Large intestine (tissue), 3 donors: ENCODE measurements at regions not wholly inside any gene's neighbourhood (a gene's known extent, or its start where the extent isn't known, plus 50 kb on each side); places are given as distances from the start of the nearest gene placed in this dataset.
"Not testable (repeated sequence)": the region's sequence is repeated elsewhere in the genome, so short reads cannot be mapped to it uniquely, and the experiment has no call there.

ENCODE experiments used
- DNase-seq, 2 donors: peaks; one replicate each; pipeline versions ENCODE4 v3.0.0 to v3.0.0-alpha.2; 2013
- H3K27ac ChIP-seq: one replicate; pipeline ENCODE4 v1.5.1; 2013; ENCODE audit warnings: low read length
- H3K27me3 ChIP-seq: 2 replicates; pipeline ENCODE4 v1.6.1; 2013; ENCODE audit warnings: low read length; ENCODE audit not compliant: control insufficient read depth, insufficient read depth
- H3K36me3 ChIP-seq: 2 replicates; pipeline ENCODE4 v1.6.1; 2013; ENCODE audit warnings: low read length; ENCODE audit not compliant: control insufficient read depth, insufficient read depth
- H3K4me1 ChIP-seq: one replicate; pipeline ENCODE4 v1.6.1; 2013; ENCODE audit warnings: low read length; ENCODE audit not compliant: control insufficient read depth, insufficient read depth
- H3K4me3 ChIP-seq: one replicate; pipeline ENCODE4 v1.5.1; 2013; ENCODE audit warnings: low read length
- H3K9me3 ChIP-seq: one replicate; pipeline ENCODE4 v1.6.1; 2013; ENCODE audit warnings: mild to moderate bottlenecking, low read depth, low read length, moderate library complexity; ENCODE audit not compliant: control insufficient read depth
- WGBS: methylation state at CpG from one replicate; pipeline ENCODE4 v1.1.5; 2013; ENCODE audit warnings: low lambda C conversion rate; ENCODE audit not compliant: insufficient coverage; 5-methylcytosine and 5-hydroxymethylcytosine counted together

DNA sequence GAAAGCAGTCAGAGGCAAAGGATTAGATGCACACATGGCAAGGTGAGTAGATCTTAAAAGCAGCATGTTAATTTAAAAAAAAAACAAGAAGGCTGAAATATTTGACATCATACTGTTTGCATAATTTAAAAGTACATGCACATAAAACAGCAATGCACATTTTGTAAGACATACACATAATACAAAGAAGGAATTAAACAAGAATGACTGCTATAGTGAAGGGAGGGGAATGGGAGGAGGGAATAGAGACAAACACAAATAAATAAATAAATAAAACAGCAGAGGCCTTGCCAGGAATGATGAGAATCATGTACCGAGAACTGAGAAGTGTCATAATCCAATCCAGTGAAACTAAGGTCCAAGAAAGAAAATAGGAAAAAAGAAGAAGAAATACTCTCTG, 486.2 kb upstream of the API5 start:
- Histone ChIP-seq H3K27me3 (no peaks in the 10 kb centered on the region), H3K27ac (no peak overlapping the region), H3K4me3 (no peak overlapping the region), H3K36me3 (no peaks in the 10 kb centered on the region), H3K9me3 (no peaks in the 10 kb centered on the region), H3K4me1 (no peaks in the 10 kb centered on the region)
- no peak for DNase-seq
- 80% methylated on average over 1 of the region's 1 CpG for WGBS

DNA sequence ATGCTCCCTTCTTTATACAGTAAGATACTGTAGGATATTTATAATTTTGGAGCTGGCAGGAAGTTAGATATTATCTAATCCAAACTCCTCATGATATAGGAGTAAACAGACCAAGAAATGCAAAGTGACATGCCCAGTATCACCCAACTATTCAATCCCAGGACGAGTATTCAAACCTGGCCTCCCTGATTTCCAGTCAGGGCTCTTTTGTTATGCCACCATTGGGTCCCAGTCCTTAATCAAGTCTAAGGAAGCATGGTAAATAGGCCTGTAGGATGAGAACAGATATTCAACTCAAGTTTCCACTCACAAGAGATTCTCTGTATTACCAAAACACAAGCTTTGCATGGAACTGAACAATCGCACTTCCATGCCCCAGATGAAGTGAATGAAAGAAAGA, 484.0 kb upstream of the API5 start:
- no peaks in the 10 kb centered on the region for H3K4me1 ChIP-seq
- H3K4me3 ChIP-seq, result no peak overlapping the region
- WGBS, result no CpG with 5 or more reads among the region's 2 CpGs
- H3K9me3 ChIP-seq, result no peaks in the 10 kb centered on the region
- no peaks in the 10 kb centered on the region for H3K36me3 ChIP-seq
- no peak overlapping the region for H3K27ac ChIP-seq
- no peak for DNase-seq
- no peaks in the 10 kb centered on the region for H3K27me3 ChIP-seq

DNA sequence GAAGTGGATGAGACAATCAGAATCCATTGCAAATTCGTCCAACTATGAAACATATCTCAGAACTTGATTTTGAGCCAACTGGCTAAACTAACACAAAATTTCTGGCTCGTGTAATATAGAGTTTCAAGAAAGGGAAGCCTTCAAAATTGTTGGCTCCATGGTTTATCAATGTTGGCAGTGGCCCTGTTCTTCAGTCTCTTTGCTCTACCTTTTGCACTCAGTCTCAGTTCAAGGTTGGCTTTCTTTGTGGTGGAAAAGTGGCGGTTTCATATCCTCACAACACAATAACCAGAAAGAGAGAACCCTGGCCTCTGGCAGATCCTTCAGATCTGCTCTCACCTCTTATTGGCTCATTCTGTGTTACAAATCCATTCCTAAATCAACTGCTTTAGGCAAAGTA, 473.8 kb upstream of the API5 start:
- Histone ChIP-seq H3K36me3 (no peaks in the 10 kb centered on the region), H3K4me3 (no peak overlapping the region), H3K9me3 (peaks cover 2% of the 10 kb centered on the region), H3K4me1 (no peaks in the 10 kb centered on the region), H3K27me3 (no peaks in the 10 kb centered on the region), H3K27ac (no peak overlapping the region)
- DNase-seq, result no peak
- WGBS, result 60% methylated on average over 1 of the region's 3 CpGs

DNA sequence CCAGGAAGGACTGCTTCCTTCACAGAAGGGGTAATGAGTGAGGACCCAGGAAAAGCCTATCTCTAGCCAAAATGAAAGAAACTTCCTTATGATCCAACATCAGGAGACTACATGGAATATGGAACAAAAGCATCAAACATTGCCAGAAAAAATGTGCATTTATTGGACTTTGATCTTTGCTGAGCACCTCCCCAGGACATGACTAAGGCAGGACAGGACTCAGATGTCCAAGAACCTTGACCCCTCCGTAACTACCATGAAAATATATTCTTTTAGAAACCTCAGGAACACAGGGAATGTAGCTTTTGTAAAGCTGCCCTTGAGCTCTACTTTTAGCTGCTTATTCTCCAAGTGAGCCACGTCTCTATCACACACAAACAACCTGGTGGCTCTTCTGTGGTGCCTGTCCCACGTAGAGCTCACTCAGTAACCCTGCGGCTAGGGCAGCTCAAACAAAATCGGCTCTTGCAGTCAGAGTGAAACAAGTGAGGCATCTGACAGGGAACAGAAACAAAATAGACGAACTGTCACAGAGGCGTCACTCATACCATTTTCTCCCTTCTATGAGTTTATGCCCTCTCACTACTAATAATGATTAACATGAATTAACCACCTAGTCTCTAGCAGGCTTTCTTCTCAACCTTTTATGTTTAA, 471.5 kb upstream of the API5 start:
- Histone ChIP-seq H3K4me1 (no peaks in the 10 kb centered on the region), H3K9me3 (peaks cover 2% of the 10 kb centered on the region), H3K27ac (no peak overlapping the region), H3K4me3 (no peak overlapping the region), H3K27me3 (no peaks in the 10 kb centered on the region), H3K36me3 (no peaks in the 10 kb centered on the region)
- no peak for DNase-seq
- 92% methylated on average over 2 of the region's 7 CpGs for WGBS

DNA sequence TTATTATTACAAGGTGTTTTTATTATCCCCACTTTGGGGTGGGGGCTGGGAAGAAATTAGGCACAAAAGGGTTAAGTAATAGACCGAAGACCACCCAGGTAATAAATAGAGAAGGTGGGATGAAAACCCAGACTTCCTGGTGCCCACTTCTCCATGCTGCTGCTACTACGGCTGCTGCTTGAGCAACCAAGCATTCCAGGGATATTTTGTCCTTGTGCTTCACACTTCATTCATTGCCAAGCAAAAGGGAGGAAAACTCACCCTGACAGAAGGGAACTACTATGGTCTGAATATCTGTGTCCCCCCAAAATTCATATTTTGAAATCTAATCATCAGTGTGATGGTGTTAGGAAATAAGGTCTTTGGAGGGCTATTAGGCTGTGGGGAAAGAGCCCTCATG, 470.9 kb upstream of the API5 start:
- H3K27me3 ChIP-seq, result no peaks in the 10 kb centered on the region

DNA sequence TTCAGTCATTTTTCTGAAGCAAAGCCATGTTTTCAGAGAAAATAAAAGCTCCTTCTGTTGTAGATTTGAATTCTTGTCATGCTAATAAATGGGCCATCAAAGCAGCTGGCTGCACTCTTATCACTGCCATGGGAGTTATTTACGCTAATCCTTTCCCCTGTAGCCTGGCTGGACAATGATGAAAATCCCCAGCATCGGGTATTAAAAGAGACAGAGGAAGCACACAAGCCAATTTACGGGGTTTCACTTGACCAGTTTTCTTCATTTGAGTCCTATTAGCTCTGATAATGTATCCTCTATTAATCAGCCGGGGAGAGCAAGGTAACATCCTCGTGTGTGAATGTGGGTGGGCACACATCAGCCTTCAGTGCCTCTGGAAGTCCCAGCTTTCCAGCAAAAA, 470.2 kb upstream of the API5 start:
- H3K9me3 ChIP-seq, result no peaks in the 10 kb centered on the region
- DNase-seq, result no peak
- no CpG with 5 or more reads among the region's 5 CpGs for WGBS
- H3K36me3 ChIP-seq, result no peaks in the 10 kb centered on the region
- H3K4me1 ChIP-seq, result no peaks in the 10 kb centered on the region
- no peak overlapping the region for H3K4me3 ChIP-seq
- H3K27me3 ChIP-seq, result no peaks in the 10 kb centered on the region
- H3K27ac ChIP-seq, result no peak overlapping the region

More for the DNA sequence above, 470.9 kb upstream of the API5 start:
- Histone ChIP-seq H3K9me3 (peaks cover 1% of the 10 kb centered on the region), H3K36me3 (no peaks in the 10 kb centered on the region), H3K4me3 (no peak overlapping the region), H3K27ac (no peak overlapping the region), H3K4me1 (no peaks in the 10 kb centered on the region)
- no CpG with 5 or more reads among the region's 2 CpGs for WGBS
- no peak for DNase-seq

DNA sequence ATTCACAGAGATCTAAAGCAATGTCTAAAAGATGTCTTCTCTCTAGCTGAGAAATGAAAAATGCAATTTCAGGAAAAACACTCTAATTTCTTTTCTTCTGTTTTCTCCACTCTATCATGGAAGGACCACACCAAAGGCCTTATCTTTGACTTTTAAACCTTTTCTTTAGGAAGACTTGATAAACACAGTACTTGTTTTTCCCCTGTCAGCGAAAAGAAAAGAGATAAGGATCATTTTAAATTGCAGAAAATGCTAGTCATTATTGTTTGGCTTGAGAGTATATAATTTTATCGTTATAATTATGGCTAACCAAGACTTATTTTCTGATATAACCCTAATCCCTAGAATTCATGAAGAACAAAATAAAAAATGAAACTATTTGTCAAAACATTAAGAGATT, 462.4 kb upstream of the API5 start:
- Histone ChIP-seq H3K4me1 (no peaks in the 10 kb centered on the region), H3K27me3 (no peaks in the 10 kb centered on the region), H3K27ac (no peak overlapping the region), H3K9me3 (no peaks in the 10 kb centered on the region), H3K4me3 (no peak overlapping the region), H3K36me3 (no peaks in the 10 kb centered on the region)
- WGBS, result no CpG with 5 or more reads among the region's 2 CpGs
- DNase-seq, result no peak

DNA sequence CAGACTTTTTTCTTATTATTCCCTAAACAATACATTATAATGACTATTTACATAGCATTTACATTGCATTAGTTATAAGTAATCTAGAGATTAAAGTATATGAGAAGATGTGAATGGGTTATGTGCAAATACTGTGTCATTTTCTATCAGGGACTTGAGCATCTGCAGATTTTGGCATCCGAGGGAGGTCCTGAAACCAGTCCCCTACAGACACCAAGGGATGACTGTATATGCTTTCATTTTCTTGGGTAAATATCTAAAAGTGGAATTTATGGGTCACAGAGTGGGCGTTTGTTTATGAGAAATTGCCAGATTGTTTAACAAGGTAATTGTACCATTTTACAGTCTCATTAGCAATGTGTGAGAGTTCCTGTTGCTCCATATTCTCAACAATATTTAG, 454.5 kb upstream of the API5 start:
- no peak overlapping the region for H3K4me3 ChIP-seq
- no peaks in the 10 kb centered on the region for H3K9me3 ChIP-seq
- DNase-seq, result no peak
- H3K27ac ChIP-seq, result no peak overlapping the region
- WGBS, result 83% methylated on average over 1 of the region's 2 CpGs
- H3K36me3 ChIP-seq, result no peaks in the 10 kb centered on the region
- no peaks in the 10 kb centered on the region for H3K27me3 ChIP-seq
- no peaks in the 10 kb centered on the region for H3K4me1 ChIP-seq

DNA sequence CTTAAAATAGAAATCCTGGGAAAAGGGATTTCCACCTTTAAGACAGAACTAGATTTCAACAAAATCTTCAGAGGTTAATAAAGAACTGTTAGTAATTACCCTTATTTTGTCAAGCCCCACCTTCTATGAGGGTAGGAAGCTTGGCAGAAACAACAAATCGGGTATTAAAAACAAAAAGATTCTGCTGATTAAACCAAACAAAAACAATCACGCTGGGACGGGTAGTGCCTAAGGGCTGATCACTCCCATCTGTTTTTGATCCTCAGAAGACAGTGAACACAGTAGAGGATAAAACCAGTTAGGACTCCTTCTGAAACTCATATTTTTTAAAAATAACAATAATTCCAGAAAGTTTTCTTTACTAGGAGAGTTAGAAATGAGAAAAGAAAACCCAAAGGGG, 441.3 kb upstream of the API5 start:
- WGBS, result 100% methylated on average over 1 of the region's 3 CpGs
- Histone ChIP-seq H3K36me3 (no peaks in the 10 kb centered on the region), H3K27ac (no peak overlapping the region), H3K4me3 (no peak overlapping the region), H3K27me3 (no peaks in the 10 kb centered on the region), H3K4me1 (no peaks in the 10 kb centered on the region), H3K9me3 (peaks cover 5% of the 10 kb centered on the region)
- DNase-seq, result no peak

DNA sequence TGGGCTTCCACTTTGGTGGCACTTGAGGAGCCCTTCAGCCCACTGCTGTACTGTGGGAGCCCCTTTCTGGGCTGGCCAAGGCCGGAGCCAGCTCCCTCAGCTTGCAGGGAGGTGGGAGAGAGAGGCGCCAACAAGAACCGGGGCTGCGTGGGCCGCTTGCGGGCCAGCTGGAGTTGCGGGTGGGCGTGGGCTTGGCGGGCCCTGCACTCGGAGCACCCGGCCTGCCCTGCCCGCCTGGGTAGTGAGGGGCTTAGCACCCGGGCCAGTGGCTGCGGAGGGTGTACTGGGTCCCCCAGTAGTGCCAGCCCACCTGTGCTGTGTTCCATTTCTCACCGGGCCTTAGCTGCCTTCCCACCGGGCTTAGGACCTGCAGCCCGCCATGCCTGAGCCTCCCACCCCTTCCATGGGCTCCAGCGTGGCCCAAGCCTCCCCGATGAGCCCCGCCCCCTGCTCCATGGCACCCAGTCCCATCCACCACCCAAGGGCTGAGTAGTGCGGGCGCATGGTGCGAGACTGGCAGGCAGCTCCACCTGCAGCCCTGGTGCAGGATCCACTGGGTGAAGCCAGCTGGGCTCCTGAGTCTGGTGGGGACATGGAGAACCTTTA, 437.9 kb upstream of the API5 start:
- not testable (repeated sequence) for H3K4me1 ChIP-seq, H3K27me3 ChIP-seq, H3K27ac ChIP-seq, H3K4me3 ChIP-seq, DNase-seq, H3K36me3 ChIP-seq, H3K9me3 ChIP-seq
- no CpG with 5 or more reads among the region's 23 CpGs for WGBS

DNA sequence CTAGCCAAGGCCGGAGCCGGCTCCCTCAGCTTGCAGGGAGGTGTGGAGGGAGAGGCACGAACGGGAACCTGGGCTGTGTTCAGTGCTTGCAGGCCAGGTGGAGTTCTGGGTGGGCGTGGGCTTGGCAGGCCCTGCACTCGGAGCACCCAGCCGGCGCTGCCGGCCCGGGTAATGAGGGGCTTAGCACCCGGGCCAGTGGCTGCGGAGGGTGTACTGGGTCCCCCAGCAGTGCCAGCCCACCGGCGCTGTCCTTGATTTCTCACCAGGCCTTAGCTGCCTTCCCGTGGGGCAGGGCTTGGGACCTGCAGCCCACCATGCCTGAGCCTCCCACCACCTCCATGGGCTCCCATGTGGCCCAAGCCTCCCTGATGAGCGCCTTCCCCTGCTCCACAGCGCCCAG, 430.5 kb upstream of the API5 start:
- not testable (repeated sequence) for H3K27ac ChIP-seq, H3K27me3 ChIP-seq, H3K4me1 ChIP-seq, DNase-seq, H3K4me3 ChIP-seq, H3K9me3 ChIP-seq, H3K36me3 ChIP-seq
- WGBS, result no CpG with 5 or more reads among the region's 17 CpGs
